NCI-H2171 treated with DMSO at 0.1 percent for 48 hours (cell line): ENCODE measurements at regions not wholly inside any gene's neighbourhood (a gene's known extent, or its start where the extent isn't known, plus 50 kb on each side); places are given as distances from the start of the nearest gene placed in this dataset.
"Not testable (repeated sequence)": the region's sequence is repeated elsewhere in the genome, so short reads cannot be mapped to it uniquely, and the experiment has no call there.

Source experiments
- DNase-seq: peaks from one replicate; lab custom pipeline; 2025; lab: John Stamatoyannopoulos, UW

- DNase-seq, result no peak
Observed at GRCh38 chr17:63078707-63079106, 112.7 kb downstream of the TANC2 start.

- DNase-seq, result peak; percentile 28
Observed at GRCh38 chr17:63082273-63082861, 116.3 kb downstream of the TANC2 start.

GRCh38 chr17:63082952-63083351, 116.9 kb downstream of the TANC2 start:
- DNase-seq, result no peak

- no peak for DNase-seq
Observed at GRCh38 chr17:63086483-63087185, 120.6 kb downstream of the TANC2 start.

GRCh38 chr17:63090358-63091114, 124.5 kb downstream of the TANC2 start:
- not testable (repeated sequence) for DNase-seq

- DNase-seq, result not testable (repeated sequence)
Observed at GRCh38 chr17:63091909-63092308, 125.9 kb downstream of the TANC2 start.

- no peak for DNase-seq
Observed at GRCh38 chr17:63094631-63095030, 128.6 kb downstream of the TANC2 start.

GRCh38 chr17:63095459-63095858, 129.4 kb downstream of the TANC2 start:
- DNase-seq, result no peak

GRCh38 chr17:63095879-63096278, 129.8 kb downstream of the TANC2 start:
- DNase-seq, result no peak

- no peak for DNase-seq
Observed at GRCh38 chr17:63096426-63096825, 130.4 kb downstream of the TANC2 start.

- DNase-seq, result peak; percentile 60
Observed at GRCh38 chr17:63099425-63099824, 133.4 kb downstream of the TANC2 start.

- DNase-seq, result no peak
Observed at GRCh38 chr17:63102034-63102433, 136.0 kb downstream of the TANC2 start.

- DNase-seq, result no peak
Observed at GRCh38 chr17:63106050-63106449, 140.0 kb downstream of the TANC2 start.

- no peak for DNase-seq
Observed at GRCh38 chr17:63109661-63110060, 143.6 kb downstream of the TANC2 start.

- DNase-seq, result peak; percentile 10
Observed at GRCh38 chr17:63113167-63113566, 147.1 kb downstream of the TANC2 start.

- peak; percentile 3 for DNase-seq
Observed at GRCh38 chr17:63116228-63116627, 150.2 kb downstream of the TANC2 start.

- peak; percentile 61 for DNase-seq
Observed at GRCh38 chr17:63116967-63117830, 151.2 kb downstream of the TANC2 start.

GRCh38 chr17:63120406-63120805, 154.4 kb downstream of the TANC2 start:
- DNase-seq, result no peak

- no peak for DNase-seq
Observed at GRCh38 chr17:63124536-63124935, 158.5 kb downstream of the TANC2 start.

GRCh38 chr17:63124958-63125357, 158.9 kb downstream of the TANC2 start:
- DNase-seq, result no peak

- DNase-seq, result no peak
Observed at GRCh38 chr17:63125987-63126386, 160.0 kb downstream of the TANC2 start.

GRCh38 chr17:63126607-63127006, 160.6 kb downstream of the TANC2 start:
- no peak for DNase-seq
